Gastrocnemius medialis (tissue), 4 donors: ENCODE measurements at regions not wholly inside any gene's neighbourhood (a gene's known extent, or its start where the extent isn't known, plus 50 kb on each side); places are given as distances from the start of the nearest gene placed in this dataset.

Experiments used
- ATAC-seq, 2 donors: fragments of 150-250 bp; one replicate each; pipeline ENCODE4 v1.9.1; 2016
- DNase-seq, 2 donors: peaks; one replicate each; pipeline ENCODE4 v3.0.0-alpha.2; 2019
- H3K27ac ChIP-seq, 4 donors: fragments of 200-600 bp; sonication (generic); 1 replicate in 1 of 4; 2 replicates in 3 of 4; pipeline ENCODE4 v1.5.1; 2016 to 2018; ENCODE audit warnings: mild to moderate bottlenecking in 2 of 4, moderate library complexity in 1 of 4
- H3K27me3 ChIP-seq, 3 donors: fragments of 200-600 bp; sonication (generic) in 2 of 3; 1 replicate in 1 of 3; 2 replicates in 2 of 3; pipeline versions ENCODE4 v1.5.1 to v1.6.0; 2016 to 2019; ENCODE audit warnings: mild to moderate bottlenecking in 1 of 3, moderate library complexity in 1 of 3
- H3K36me3 ChIP-seq, 2 donors: fragments of 200-600 bp; sonication (generic) in 1 of 2; one replicate each; pipeline ENCODE4 v1.5.1; 2017 to 2018
- H3K4me1 ChIP-seq, 2 donors: fragments of 200-600 bp; sonication (generic) in 1 of 2; one replicate each; pipeline ENCODE4 v1.5.1; 2016 to 2017; ENCODE audit warnings: mild to moderate bottlenecking in 2 of 2
- H3K4me3 ChIP-seq, 4 donors: fragments of 200-600 bp; sonication (generic) in 3 of 4; 1 replicate in 1 of 4; 2 replicates in 3 of 4; pipeline ENCODE4 v1.5.1; 2016 to 2019; ENCODE audit warnings: mild to moderate bottlenecking in 2 of 4
- H3K9me3 ChIP-seq, 3 donors: fragments of 200-600 bp; sonication (generic) in 2 of 3; 1 replicate in 1 of 3; 2 replicates in 2 of 3; pipeline ENCODE4 v1.5.1; 2016 to 2019
- POLR2A ChIP-seq, 2 donors: fragments of 450-650 bp; IDR thresholded peaks; one replicate each; pipeline ENCODE4 v1.6.1; 2017; ENCODE audit warnings: antibody characterized with exemption in 2 of 2, mild to moderate bottlenecking in 2 of 2, moderate library complexity in 2 of 2
- in situ Hi-C, 4 donors: fragments of 200-750 bp; cut with MboI; loops; one replicate each; pipeline versions ENCODE4 v1.15.0 to v1.8.0; 2017; ENCODE audit warnings: low sequenced_read_pairs in 4 of 4
- intact Hi-C: fragments of 100-400 bp; cut with DNase I; formaldehyde crosslinking; loops from one replicate; pipeline ENCODE4 v1.15.1; 2023; ENCODE audit warnings: low total_unique reads
- TF ChIP-seq, protein P1 (sequence below), 5 experiments: fragments of 450-650 bp in 3 of 5; fragments of 200-600 bp in 2 of 5; sonication (generic) in 2 of 5; IDR thresholded peaks in 4 of 5; conservative IDR thresholded peaks in 1 of 5; 1 replicate in 4 of 5; 2 replicates in 1 of 5; pipeline ENCODE4 v1.5.1; 2016 to 2019; ENCODE audit warnings: antibody characterized with exemption in 5 of 5, mild to moderate bottlenecking in 3 of 5, moderate library complexity in 3 of 5

DNA sequence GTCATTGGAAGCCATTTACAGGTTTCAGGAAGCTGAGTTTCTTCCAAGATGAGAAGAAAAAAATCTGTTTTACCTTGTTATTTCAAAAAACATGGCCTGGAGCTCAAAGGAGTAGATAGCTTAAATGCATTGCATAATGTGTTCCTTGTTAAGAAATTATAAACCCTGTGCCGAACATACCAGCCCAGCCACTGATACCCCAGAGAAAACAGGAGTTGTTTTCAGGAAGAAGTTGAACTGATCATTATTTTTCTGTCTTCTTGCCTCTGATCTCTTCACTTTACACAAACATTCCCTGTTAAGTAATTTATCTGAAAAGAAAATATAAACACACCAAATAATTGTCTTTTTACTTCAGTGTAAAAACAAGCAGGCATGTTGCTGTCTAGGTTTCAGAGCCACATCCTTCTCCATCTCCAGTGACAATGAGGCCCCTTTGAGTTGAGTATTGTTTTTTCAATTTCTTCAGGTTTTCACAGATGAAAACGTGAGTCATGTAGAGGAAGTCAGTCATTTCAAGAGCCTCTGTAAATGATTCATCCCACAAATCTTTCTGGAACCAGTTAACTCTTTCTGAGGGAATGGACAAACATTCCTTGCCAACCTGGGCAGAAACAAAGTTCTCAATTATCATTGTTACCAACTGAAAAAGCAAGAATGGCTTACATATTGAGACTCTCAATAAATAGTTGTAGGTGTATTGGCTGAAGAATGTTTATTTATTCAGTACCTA lies 244.2 kb downstream of the IPMK start:
- Histone ChIP-seq H3K9me3 (no peaks in the 10 kb centered on the region), H3K4me3 (no peak overlapping the region), H3K36me3 (no peaks in the 10 kb centered on the region), H3K27ac (no peak overlapping the region), H3K4me1 (no peaks in the 10 kb centered on the region), H3K27me3 (no peaks in the 10 kb centered on the region)
- no peak for ATAC-seq
- intact Hi-C loops: no loop called here
- in situ Hi-C loops: no loop called here
- DNase-seq: no peak
- TF ChIP-seq, protein P1, sequence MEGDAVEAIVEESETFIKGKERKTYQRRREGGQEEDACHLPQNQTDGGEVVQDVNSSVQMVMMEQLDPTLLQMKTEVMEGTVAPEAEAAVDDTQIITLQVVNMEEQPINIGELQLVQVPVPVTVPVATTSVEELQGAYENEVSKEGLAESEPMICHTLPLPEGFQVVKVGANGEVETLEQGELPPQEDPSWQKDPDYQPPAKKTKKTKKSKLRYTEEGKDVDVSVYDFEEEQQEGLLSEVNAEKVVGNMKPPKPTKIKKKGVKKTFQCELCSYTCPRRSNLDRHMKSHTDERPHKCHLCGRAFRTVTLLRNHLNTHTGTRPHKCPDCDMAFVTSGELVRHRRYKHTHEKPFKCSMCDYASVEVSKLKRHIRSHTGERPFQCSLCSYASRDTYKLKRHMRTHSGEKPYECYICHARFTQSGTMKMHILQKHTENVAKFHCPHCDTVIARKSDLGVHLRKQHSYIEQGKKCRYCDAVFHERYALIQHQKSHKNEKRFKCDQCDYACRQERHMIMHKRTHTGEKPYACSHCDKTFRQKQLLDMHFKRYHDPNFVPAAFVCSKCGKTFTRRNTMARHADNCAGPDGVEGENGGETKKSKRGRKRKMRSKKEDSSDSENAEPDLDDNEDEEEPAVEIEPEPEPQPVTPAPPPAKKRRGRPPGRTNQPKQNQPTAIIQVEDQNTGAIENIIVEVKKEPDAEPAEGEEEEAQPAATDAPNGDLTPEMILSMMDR (IDR thresholded peaks at IDR 0.05 in 4 of 5, conservative IDR thresholded peaks at IDR 0.05 in 1 of 5): no peak
- TF ChIP-seq POLR2A (IDR thresholded peaks at IDR 0.05): no peak

- intact Hi-C loops (no loop called here), in situ Hi-C loops (no loop called here)
- H3K27me3 ChIP-seq: no peaks in the 10 kb centered on the region
- H3K4me1 ChIP-seq: no peaks in the 10 kb centered on the region
- H3K4me3 ChIP-seq: no peak overlapping the region
- H3K36me3 ChIP-seq: no peaks in the 10 kb centered on the region
- H3K27ac ChIP-seq: no peak overlapping the region
- TF ChIP-seq, protein P1 (IDR thresholded peaks at IDR 0.05 in 4 of 5, conservative IDR thresholded peaks at IDR 0.05 in 1 of 5): no peak
- TF ChIP-seq POLR2A (IDR thresholded peaks at IDR 0.05): no peak
- H3K9me3 ChIP-seq: no peaks in the 10 kb centered on the region
- DNase-seq (no peak), ATAC-seq (no peak)
Observed at GRCh38 chr10:58019863-58020537, 247.7 kb downstream of the IPMK start.

DNA sequence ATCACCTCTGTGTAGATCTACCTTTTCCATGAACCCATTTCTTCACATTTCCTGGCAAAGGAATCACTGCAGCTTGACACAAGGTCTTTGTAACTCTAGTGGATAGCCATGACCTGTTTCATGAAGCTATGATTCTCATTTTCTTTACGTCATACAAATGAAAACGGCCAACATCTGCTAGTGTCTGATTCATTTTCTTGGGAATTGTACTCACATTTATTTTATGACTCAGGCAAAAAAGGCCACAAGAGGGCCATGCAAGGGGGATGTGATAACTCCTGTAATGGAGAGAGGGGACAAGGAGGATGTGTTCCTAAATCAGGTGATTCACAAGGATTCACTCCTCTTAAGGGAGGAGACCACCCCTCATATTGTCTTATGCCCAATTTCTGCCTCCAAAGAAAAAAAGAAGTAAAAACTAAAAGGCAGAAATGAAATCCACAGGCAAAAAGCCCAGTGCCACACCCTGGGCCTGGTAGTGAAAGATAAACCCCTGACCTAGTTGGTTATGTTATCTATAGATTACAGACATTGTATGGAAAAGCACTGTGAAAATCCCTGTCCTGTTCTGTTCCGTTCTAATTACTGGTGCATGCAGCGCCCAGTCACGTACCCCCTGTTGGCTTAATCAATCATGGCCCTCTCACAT lies 249.9 kb downstream of the IPMK start:
- H3K4me3 ChIP-seq: no peak overlapping the region
- no peaks in the 10 kb centered on the region for H3K4me1 ChIP-seq
- H3K27me3 ChIP-seq: no peaks in the 10 kb centered on the region
- H3K27ac ChIP-seq: no peak overlapping the region
- no peaks in the 10 kb centered on the region for H3K36me3 ChIP-seq
- no peaks in the 10 kb centered on the region for H3K9me3 ChIP-seq
- ATAC-seq: no peak
- in situ Hi-C loops: no loop called here
- DNase-seq: no peak
- no peak for TF ChIP-seq POLR2A (IDR thresholded peaks at IDR 0.05)
- TF ChIP-seq, protein P1 (IDR thresholded peaks at IDR 0.05 in 4 of 5, conservative IDR thresholded peaks at IDR 0.05 in 1 of 5): no peak
- intact Hi-C loops: no loop called here

DNA sequence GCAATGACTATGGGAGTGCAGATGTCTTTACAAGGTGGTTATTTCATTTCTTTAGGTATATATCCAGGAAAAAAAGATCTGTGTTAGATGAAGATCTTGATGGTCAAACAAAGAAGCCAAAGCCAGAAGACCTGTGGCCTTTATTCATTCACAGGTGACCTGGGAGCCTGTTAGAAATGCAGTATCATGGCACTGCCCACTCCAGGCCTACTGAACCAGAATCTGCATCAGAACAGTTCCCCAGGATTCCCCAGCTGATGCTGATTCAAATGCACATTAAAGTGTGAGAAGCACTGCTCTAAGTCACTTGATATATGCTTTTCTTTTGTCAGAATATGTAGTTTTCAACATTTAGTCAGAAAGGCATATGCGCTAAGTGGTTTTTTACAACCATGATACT lies 251.1 kb downstream of the IPMK start:
- TF ChIP-seq, protein P1 (IDR thresholded peaks at IDR 0.05 in 4 of 5, conservative IDR thresholded peaks at IDR 0.05 in 1 of 5): no peak
- TF ChIP-seq POLR2A (IDR thresholded peaks at IDR 0.05): no peak
- Histone ChIP-seq H3K4me1 (no peaks in the 10 kb centered on the region), H3K27ac (no peak overlapping the region), H3K27me3 (no peaks in the 10 kb centered on the region), H3K4me3 (no peak overlapping the region), H3K9me3 (no peaks in the 10 kb centered on the region), H3K36me3 (no peaks in the 10 kb centered on the region)
- intact Hi-C loops: no loop called here
- DNase-seq (no peak), ATAC-seq (no peak)
- in situ Hi-C loops: no loop called here
